ENCODE measurements at regions not wholly inside any gene's neighbourhood (a gene's known extent, or its start where the extent isn't known, plus 50 kb on each side); places are given as distances from the start of the nearest gene placed in this dataset.

- DNase-seq: no peak
These were observed 234.7 kb upstream of the PLSCR5 start for GRCh38 chr3:146839727-146840375.

- DNase-seq: no peak
These were observed 233.1 kb upstream of the PLSCR5 start for GRCh38 chr3:146838221-146838620.

GRCh38 chr3:146834917-146835316 lies 229.8 kb upstream of the PLSCR5 start:
- DNase-seq: no peak

DNA sequence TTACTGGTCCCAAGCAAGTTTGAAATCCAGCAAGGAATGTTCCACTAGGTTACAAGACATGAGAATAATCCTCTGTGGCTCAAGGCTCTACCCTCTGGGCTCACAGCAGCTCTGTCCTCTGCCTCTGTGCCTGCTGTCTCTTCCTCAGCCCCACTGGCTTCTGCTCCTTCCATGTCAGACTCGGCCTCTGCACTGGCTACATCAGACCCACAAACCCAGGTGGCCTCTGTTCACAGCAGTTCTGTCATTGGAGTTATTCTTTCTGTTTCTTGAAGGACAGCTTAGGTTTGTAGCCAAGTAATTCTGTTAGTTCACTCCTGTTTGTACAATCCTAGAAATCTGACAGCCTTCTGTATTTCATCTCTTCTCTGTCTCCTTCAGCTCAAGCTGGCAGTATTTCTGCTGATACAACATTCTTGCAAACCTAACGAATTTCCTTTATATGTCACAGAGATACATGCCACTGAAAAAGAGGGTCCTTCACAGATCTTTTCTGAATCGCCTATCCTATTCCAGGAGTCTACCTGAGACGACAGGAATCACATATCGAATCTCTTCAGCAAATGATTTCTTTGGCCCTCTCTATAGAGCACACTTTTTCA lies 227.8 kb upstream of the PLSCR5 start:
- no peak for DNase-seq

DNA sequence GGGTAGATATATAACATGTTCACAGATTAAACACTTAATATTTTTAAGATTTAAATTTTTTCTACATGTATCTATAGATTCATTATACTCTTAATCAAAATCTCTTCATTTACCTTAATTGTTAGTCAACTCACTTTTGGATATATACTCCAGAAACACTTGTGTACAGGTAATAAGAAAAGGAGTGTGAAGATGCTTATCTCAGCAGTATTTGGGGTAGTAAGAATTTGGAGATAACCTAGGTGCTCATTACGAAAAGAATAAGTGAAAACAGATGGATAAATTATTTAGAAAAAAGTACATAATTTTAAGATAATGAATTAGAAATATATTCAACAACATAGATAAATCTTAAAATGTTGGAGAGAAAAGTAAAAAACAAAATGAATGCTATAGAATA lies 226.5 kb upstream of the PLSCR5 start:
- no peak for DNase-seq

GRCh38 chr3:146830231-146830630 lies 225.1 kb upstream of the PLSCR5 start:
- DNase-seq: no peak

GRCh38 chr3:146827836-146828235 lies 222.7 kb upstream of the PLSCR5 start:
- no peak for DNase-seq

DNA sequence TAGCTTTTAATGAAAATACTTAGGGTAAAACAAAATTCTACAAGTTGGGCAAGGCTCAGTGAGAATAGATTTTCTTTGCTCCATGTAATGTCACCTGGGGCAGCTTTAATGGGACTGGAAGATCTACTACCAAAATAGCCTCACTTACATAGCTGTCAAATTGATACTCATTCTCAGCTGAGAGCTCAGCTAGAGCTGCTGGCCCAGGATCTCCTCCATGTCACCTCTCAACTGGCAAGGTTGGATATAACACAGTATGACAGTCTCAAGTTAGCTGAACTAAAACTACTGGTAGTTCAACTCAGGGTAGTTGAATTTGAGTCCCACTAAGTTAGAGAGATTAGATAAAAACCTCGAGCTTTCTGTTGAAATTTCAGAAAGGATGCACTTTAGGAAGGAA lies 218.5 kb upstream of the PLSCR5 start:
- no peak for DNase-seq

DNA sequence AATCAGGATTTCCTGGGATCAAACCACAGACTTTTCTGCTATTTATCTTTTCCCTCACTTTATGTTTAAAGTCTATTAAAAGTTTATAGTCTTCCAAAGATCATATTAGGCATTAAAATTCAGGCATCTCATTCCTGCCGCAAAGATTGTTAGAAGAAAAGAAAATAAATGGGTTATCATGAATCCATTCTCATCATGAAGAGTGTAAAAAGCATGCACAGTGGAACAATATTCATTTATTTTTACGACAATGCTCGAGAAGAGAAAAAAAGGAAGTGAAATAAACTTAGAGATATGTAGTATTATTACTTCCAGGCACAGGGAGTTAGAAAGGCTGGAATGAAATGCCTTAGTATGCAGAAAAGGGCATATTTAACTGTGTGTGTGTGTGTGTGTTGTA lies 213.7 kb upstream of the PLSCR5 start:
- no peak for DNase-seq

DNA sequence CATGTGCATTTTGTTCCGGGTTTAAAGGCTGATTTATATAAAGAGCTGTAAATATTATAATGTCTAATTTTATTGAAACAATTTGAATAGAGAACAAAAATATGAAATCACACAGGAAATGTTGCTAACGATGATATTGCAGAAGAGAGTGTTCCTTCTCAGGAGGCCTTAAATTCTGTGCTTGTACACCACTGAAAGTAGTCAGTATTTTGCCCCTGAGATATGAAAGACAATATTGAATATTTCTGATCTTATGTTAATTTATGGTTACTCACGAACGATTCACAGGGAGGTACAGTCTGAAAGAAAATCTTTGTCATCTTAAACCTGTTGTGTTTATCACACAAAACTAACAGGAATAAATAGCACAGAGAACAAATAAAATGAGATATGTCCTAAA lies 213.2 kb upstream of the PLSCR5 start:
- no peak for DNase-seq

DNA sequence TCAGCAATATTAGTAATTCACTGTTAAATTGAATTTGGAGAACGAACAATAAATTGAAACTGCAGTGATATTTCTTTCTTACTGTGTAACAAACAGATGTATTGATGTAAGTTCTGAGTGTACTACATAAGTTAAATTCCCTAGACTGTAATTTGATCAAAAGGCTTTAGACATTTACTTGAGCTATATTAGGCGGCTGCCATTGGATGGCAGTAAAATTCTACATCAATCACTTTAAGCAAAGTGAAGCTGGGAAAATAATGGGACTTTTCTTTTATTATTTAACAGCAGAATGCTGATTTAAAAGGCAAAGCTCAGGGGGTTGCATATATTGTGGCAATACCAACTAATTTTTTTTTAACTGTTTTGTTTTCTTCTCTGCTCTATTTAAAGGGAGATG lies 212.6 kb upstream of the PLSCR5 start:
- DNase-seq: peak in 1 of 56 donors; percentile 4

DNA sequence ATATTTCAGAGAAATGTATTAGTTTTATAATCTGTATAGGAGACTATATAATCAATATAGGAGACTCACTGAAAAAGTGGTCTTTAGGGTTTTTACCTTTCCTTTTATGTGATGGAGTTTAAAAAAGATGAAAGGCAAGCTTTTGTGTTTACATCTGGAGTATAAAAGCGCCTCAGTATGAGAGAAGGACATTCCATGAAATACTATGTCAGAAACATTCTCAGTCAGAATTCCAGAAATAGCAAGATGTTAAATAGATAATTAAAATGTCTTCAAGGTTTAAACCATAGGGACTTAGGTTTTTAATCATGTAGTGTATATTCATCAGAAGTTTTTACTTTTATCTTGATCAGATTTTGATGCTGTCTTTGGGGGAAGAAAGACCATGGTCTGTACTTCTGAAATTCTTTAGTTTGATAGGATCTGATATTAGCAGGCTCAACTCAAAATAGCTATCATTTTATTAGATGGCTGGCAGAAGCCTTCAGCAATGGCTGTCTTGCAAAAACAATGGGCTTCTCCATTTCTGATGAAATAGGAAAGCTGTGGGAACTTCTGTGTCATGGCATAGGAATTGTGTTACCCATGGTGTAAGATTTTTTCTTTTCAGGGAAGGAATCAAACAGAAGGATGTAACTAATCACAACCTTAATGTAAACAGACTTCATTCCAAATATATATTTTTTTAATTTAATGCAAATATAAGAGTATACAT lies 209.6 kb upstream of the PLSCR5 start:
- DNase-seq: no peak

DNA sequence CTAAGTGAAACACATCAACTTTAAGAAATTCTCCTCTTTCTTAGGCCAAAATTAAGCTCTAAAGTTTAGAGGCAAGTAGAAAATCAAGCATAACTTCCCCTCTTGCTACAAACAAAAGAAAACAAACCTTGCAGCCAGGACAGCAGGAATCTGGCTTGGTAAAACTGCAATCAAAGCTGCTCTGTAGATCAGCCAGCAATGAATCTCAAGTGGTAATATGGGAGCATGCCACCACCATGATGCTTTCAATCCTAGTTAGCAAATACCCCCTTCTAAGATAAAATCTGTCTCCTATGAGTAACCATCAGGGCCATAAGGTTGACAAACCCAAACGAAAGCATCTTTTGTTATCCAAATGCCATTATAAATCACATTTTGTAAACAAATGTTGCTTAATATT lies 208.3 kb upstream of the PLSCR5 start:
- no peak for DNase-seq

GRCh38 chr3:146803745-146804144 lies 198.6 kb upstream of the PLSCR5 start:
- DNase-seq: no peak

DNA sequence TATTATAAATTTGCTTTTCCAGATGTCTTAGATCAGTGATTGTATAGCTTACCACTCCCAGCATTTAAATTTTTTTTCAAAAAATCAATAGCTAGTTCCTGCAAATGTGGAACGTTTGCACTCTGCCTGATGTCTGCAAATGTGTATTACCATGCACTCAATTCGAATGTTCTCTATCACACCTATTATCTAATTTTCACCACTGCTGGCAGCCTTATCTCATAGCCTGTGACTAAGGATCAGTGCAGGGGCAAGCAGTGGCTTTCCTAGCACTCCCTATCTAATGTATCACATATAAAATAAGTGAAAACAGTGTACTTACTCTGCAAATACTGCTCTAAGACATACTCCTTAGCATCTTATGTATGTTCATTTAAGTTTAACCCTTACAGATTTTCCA lies 196.3 kb upstream of the PLSCR5 start:
- DNase-seq: no peak

DNA sequence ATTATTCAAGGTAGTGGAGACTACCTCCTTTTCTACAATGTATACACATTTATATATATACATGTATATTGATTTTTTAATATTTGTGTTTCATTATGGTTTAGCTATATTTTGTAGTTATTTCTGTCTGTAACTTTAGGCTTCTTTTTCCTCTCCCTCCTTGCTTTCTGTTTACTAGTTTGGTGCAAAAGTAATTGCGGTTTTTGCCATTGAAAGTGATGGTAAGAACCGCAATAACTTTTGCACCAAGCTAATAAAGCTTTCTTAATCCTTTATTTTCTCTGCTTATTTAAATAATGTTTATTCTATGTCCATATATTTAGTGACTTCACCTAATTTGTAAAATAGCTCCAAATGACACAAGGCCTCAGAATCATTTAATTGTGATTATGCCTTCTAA lies 195.3 kb upstream of the PLSCR5 start:
- no peak for DNase-seq

DNA sequence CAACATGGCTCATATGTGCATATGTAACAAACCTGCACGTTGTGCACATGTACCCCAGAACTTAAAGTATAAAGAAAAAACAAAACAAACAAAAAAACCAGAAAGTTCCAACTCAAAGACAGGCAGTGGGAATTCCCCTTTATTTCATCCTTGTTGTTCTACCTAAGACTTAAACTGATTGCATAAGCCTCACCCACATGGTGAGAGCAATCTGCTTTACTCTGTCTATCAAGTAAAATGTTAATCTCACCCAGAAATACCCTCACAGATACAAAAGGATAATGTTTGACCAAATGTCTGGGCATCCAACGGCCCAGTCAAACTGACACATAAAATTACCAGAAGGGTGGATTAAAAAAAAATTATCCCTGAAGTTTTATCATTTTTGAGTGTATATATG lies 190.9 kb upstream of the PLSCR5 start:
- DNase-seq: no peak

- no peak for DNase-seq
These were observed 178.3 kb upstream of the PLSCR5 start for GRCh38 chr3:146783446-146783845.

DNA sequence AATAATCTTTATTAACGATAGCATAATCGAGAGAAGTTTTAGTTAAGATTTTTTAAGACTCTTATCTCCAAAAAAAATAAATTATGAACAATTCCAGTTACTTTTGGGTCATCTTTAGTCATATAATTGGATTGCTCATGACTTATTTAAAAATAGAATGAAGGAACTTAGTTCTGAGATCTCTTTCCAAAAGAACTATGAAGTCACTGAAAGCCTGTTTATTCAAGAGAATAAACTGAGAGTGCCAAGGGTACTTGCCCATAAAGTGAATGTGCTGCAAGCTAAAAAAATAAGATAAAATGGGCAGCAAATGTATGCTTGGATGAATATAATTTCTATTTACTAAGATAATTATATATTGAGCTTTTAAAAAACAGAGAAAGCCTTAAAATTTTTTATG lies 176.5 kb upstream of the PLSCR5 start:
- DNase-seq: no peak

- no peak for DNase-seq
These were observed 175.9 kb upstream of the PLSCR5 start for GRCh38 chr3:146781059-146781458.

GRCh38 chr3:146780251-146780650 lies 175.1 kb upstream of the PLSCR5 start:
- DNase-seq: no peak

DNA sequence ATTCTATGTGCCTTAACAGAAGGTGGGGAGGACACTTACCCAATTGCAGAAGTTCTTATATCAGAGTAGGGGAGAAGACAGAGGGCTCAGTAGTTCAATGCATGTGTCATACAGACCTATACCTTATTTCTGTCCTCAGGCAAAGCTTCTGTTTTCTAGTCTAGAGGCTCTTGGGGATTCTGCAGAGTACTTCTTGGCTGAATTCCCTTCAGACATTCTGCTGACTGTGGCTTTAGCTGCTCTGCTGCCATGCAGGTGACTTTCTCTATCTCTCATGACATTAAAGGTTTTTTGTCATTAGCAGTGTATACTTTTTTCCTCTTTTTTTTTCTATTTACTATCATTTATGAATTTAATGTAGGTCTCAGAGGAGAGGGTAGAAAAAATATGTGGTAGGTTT lies 172.8 kb upstream of the PLSCR5 start:
- DNase-seq: no peak

- no peak for DNase-seq
These were observed 167.1 kb upstream of the PLSCR5 start for GRCh38 chr3:146772211-146772743.
